NCI-H146 treated with DMSO at 0.1 percent for 48 hours (cell line): ENCODE measurements at regions not wholly inside any gene's neighbourhood (a gene's known extent, or its start where the extent isn't known, plus 50 kb on each side); places are given as distances from the start of the nearest gene placed in this dataset.
"Not testable (repeated sequence)": the region's sequence is repeated elsewhere in the genome, so short reads cannot be mapped to it uniquely, and the experiment has no call there.

Source experiments
- DNase-seq: peaks from one replicate; lab custom pipeline; 2025; ENCODE audit not compliant: unreplicated experiment; lab: John Stamatoyannopoulos, UW

DNA sequence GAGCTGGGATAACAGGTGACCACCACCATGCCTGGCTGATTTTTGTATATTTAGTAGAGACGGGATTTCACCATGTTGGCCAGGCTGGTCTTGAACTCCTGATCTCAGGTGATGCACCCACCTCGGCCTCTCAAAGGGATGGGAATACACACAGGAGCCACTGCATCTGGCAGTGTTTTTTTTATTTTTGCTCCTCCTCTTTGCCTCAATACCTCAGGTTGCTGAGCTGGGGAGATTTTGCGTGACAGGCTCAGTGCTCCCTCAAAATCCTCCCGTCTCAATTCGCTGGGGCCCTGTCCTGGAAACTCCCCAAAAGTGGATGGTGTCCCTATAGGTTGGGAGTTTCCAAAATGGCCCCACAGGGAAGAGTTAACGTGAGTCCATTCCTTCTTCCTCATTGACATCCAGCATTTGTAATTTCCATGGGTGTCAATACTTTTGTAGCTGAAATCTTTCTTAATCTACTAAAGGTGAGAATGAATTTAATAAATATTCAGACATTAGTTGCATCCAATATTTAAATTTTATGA is 71.8 kb downstream of the GGTLC2 start:
- DNase-seq, result no peak

- DNase-seq, result no peak
These were observed 73.2 kb downstream of the GGTLC2 start for GRCh38 chr22:22717664-22718063.

- DNase-seq, result peak; percentile 5
These were observed 75.8 kb downstream of the GGTLC2 start for GRCh38 chr22:22720201-22720723.

GRCh38 chr22:22720724-22721261 is 76.4 kb downstream of the GGTLC2 start:
- DNase-seq, result no peak

GRCh38 chr22:22721681-22722354 is 77.4 kb downstream of the GGTLC2 start:
- DNase-seq, result no peak

DNA sequence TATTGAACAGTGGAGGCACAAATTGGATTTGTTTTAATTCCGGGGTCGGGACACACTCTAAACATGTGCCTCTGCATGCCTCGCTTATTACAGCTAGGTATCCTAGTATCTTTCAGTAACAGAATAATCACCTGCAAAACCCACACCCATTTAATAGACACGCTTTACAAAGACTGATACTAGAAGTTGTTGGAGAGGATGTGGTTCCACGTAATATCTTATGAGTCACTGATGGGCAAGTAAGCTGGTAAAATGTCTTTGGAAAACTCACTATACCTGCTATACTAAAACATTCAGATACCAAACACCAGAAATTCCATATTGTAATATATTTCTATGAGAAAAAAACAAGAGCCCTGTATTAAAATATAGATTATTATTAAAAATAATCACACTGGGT is 84.0 kb downstream of the GGTLC2 start:
- no peak for DNase-seq

DNA sequence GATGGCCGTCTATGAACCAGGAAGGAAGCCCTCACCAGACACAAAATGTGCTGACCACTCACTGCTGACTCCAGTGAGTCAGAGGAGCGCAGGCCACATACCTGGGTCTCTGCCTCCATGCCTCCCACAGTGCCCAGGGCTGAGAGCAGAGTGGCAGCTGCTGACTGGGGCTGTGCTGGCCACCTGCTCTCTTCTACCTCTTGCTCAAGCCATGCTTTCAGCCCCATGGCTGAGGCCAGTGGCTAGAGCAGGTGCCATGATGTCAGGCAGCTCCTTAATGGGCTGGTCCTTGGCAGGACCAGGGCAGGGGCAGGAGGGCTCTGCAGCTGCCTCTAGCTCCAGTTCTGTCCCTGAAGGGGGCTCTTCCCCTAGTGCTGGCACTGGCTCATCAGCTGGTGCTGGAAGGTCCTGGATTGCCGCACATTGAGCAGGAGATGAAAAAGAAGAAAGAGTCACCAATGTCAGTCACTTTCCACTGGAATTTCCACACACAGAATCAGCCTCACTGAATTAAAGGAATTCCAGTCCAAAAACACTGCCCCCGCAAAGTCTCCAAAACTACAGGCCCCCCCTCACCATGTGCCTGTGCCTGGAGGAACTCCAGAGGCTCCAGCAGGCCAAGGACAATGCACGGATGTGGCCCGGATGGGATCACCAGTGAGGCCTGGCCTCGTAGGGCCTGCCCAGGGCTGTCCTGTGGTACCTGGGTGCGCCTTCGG is 86.4 kb downstream of the GGTLC2 start:
- no peak for DNase-seq

GRCh38 chr22:22731374-22731676 is 86.9 kb downstream of the GGTLC2 start:
- DNase-seq, result no peak

GRCh38 chr22:22733006-22733405 is 88.6 kb downstream of the GGTLC2 start:
- not testable (repeated sequence) for DNase-seq

DNA sequence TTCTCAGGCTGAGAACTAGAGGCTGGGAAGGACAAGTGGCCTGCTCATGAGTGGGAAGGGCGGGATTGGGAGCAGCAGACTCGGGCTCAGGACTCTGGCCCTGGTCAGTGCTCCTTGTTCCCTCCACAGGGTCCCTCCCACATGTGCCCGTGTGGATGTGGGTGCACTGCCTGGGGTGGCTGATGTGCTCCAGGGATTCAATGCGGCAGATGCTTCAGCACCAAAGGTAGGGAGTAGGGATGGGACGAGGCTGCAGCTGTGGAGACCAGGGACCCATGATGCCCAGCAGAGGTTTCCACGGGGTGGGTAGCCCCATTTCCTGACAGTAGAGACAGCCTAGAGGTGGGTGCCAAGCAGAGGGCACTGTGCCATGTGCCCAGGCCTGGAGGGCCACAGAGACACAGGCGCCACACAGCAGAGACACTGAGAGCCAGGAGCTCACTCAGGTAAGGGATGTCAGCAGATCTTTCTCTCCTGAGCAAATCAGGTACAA is 89.5 kb downstream of the GGTLC2 start:
- DNase-seq, result no peak

DNA sequence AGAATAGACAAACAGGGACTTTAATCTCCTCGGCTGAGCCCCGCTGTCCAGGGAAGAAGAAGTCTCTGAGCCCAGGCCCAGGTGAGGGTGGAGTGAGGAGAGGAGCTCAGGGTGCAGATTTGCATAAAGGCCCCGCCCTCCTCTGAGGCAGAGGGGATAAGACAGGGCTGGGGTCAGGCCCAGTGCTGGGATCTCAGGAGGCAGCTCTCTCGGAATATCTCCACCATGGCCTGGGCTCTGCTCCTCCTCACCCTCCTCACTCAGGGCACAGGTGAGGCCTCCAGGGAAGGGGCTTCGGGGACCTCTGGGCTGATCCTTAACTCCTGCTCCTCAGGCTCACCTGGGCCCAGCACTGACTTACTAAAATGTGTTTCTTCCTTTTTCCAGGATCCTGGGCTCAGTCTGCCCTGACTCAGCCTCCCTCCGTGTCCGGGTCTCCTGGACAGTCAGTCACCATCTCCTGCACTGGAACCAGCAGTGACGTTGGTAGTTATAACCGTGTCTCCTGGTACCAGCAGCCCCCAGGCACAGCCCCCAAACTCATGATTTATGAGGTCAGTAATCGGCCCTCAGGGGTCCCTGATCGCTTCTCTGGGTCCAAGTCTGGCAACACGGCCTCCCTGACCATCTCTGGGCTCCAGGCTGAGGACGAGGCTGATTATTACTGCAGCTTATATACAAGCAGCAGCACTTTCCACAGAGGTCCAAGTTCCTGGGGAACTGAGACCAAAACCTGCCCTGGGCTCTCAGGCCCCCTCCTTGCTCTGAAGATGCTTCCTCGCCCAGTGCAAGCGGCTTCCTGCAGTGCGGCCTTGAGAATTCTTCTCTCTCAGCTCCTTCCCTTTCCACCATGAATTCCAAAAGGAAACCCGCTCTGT is 90.2 kb downstream of the GGTLC2 start:
- not testable (repeated sequence) for DNase-seq

- DNase-seq, result not testable (repeated sequence)
These were observed 90.9 kb downstream of the GGTLC2 start for GRCh38 chr22:22735276-22735675.

DNA sequence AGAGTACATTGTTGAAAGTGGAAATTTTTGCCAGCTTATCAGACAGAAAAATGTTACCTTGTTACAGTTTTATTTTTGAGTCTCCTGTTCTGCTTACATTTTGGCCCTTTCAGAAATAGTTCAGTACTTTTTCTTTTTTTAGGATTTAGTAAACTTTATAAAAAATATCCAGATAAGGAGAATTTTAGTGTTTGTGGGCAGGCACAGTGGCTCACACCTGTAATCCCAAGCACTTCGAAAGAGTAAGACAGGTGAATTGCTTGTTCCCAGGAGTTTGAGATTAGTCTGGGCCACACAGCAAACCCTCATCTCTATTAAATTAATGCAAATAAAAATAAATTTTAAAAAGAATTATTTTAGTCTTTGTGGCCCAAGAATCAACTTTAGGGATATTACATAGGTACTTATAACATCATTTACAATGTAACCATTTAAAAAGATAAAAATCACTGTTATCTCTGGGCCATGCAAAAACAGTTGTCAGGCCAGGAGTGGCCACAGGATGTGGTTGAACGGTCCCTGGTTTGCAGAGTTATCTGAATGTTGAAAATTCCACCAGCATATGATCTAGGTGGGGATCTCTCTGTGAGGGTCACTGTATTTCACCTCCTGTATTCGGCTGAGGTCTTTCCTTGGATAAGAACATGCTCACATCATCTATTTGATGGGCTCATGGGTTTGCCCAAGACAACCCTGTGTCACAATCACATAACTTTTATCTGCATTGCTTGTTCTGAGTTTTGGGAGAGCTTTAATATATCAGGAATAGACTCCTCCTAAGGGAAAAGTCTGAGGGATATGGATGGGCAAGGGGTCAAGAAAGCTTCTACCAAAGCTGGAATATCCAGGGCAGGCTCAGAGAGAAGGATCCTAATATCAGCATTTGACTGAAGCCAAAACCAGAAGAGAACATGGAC is 91.5 kb downstream of the GGTLC2 start:
- no peak for DNase-seq

DNA sequence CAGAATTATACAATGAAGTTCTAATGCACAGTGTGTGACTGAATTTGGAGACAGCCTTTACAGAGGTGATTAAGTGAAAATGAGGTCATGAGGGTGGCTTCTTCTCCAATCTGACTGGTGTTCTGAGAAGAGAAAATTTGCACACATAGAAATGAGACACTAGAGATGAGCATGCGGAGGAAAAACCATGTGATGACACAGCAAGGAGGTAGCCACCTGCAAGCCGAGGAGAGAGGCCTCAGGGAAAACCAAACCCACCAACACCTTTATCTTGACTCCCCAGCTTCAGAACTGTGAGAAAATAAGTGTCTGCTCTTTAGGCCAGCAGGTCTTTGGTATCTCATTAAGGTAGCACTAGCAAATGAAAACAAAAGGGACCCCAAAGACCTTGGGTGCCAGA is 93.2 kb downstream of the GGTLC2 start:
- DNase-seq, result no peak

GRCh38 chr22:22738959-22739585 is 94.7 kb downstream of the GGTLC2 start:
- DNase-seq, result no peak

- no peak for DNase-seq
These were observed 96.3 kb downstream of the GGTLC2 start for GRCh38 chr22:22740560-22741276.

- DNase-seq, result no peak
These were observed 97.4 kb downstream of the GGTLC2 start for GRCh38 chr22:22741843-22742242.

GRCh38 chr22:22742641-22743040 is 98.2 kb downstream of the GGTLC2 start:
- no peak for DNase-seq
